ENCODE measurements at regions not wholly inside any gene's neighbourhood (a gene's known extent, or its start where the extent isn't known, plus 50 kb on each side); places are given as distances from the start of the nearest gene placed in this dataset.

- TF ChIP-seq, protein P1, sequence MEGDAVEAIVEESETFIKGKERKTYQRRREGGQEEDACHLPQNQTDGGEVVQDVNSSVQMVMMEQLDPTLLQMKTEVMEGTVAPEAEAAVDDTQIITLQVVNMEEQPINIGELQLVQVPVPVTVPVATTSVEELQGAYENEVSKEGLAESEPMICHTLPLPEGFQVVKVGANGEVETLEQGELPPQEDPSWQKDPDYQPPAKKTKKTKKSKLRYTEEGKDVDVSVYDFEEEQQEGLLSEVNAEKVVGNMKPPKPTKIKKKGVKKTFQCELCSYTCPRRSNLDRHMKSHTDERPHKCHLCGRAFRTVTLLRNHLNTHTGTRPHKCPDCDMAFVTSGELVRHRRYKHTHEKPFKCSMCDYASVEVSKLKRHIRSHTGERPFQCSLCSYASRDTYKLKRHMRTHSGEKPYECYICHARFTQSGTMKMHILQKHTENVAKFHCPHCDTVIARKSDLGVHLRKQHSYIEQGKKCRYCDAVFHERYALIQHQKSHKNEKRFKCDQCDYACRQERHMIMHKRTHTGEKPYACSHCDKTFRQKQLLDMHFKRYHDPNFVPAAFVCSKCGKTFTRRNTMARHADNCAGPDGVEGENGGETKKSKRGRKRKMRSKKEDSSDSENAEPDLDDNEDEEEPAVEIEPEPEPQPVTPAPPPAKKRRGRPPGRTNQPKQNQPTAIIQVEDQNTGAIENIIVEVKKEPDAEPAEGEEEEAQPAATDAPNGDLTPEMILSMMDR (IDR thresholded peaks at IDR 0.05; ENCODE audit: insufficient read depth, low read length, poor library complexity, severe bottlenecking), result no peak
- no peak for TF ChIP-seq EZH2phosphoT487 (conservative IDR thresholded peaks at IDR 0.05; ENCODE audit: low read length)
These were observed 64.1 kb upstream of the EEPD1 start for GRCh38 chr7:36088966-36089365.

Data from SU-DHL-6 (cell line).